ENCODE measurements at regions not wholly inside any gene's neighbourhood (a gene's known extent, or its start where the extent isn't known, plus 50 kb on each side); places are given as distances from the start of the nearest gene placed in this dataset.

GRCh38 chr16:73389085-73389484 lies 341.2 kb upstream of the ZFHX3 start:
- TF ChIP-seq MAFK (IDR thresholded peaks at IDR 0.05; ENCODE audit: low read depth, low read length) (no peak), EZH2 (IDR thresholded peaks at IDR 0.05; ENCODE audit: low read depth, low read length, severe bottlenecking) (no peak), TAF1 (IDR thresholded peaks at IDR 0.05; ENCODE audit: low read depth, low read length) (no peak), HDAC2 (IDR thresholded peaks at IDR 0.05; ENCODE audit: borderline replicate concordance in 1 of 2, low read depth in 2 of 2, low read length in 2 of 2) (no peak), POLR2A (IDR thresholded peaks at IDR 0.05; ENCODE audit: control extremely low read depth in 1 of 2, low read depth in 2 of 2, low read length in 2 of 2) (no peak), SIN3A (conservative IDR thresholded peaks at IDR 0.05 in 1 of 2, IDR thresholded peaks at IDR 0.05 in 1 of 2; ENCODE audit: low read depth in 1 of 2, low read length in 2 of 2) (no peak), ZNF274 (IDR thresholded peaks at IDR 0.05; ENCODE audit: borderline replicate concordance, extremely low read depth, low read length) (no peak), GABPA (IDR thresholded peaks at IDR 0.05; ENCODE audit: borderline replicate concordance, insufficient read depth, low read length) (no peak), SIRT6 (IDR thresholded peaks at IDR 0.05; ENCODE audit: low read length) (no peak), TBP (IDR thresholded peaks at IDR 0.05; ENCODE audit: low read depth, low read length) (no peak)
- TF ChIP-seq, protein P1, sequence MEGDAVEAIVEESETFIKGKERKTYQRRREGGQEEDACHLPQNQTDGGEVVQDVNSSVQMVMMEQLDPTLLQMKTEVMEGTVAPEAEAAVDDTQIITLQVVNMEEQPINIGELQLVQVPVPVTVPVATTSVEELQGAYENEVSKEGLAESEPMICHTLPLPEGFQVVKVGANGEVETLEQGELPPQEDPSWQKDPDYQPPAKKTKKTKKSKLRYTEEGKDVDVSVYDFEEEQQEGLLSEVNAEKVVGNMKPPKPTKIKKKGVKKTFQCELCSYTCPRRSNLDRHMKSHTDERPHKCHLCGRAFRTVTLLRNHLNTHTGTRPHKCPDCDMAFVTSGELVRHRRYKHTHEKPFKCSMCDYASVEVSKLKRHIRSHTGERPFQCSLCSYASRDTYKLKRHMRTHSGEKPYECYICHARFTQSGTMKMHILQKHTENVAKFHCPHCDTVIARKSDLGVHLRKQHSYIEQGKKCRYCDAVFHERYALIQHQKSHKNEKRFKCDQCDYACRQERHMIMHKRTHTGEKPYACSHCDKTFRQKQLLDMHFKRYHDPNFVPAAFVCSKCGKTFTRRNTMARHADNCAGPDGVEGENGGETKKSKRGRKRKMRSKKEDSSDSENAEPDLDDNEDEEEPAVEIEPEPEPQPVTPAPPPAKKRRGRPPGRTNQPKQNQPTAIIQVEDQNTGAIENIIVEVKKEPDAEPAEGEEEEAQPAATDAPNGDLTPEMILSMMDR (IDR thresholded peaks at IDR 0.05; ENCODE audit: control extremely low read depth in 1 of 3, insufficient read depth in 1 of 3, low read depth in 1 of 3, low read length in 3 of 3) = no peak

Measured in H1 (cell line).